ENCODE measurements at regions not wholly inside any gene's neighbourhood (a gene's known extent, or its start where the extent isn't known, plus 50 kb on each side); places are given as distances from the start of the nearest gene placed in this dataset.

DNA sequence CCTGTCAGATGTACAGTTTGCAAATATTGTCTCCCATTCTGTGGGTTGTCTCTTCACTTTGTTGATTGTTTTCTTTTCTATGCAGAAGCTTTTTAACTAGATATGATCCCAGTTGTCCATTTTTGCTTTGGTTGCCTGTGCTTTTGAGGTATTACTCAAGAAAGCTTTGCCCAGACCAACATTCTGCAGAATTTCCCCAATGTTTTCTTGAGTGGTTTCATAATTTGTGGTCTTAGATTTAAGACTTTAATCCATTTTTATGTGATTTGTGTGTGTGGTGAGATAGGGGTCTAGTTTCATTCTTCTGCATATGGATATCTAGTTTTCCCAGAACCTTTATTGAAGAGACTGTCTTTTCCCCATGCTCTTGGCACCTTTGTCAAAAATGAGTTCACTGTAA lies 116.9 kb downstream of the DUSP10 start:
- TF ChIP-seq CTCF (optimal IDR thresholded peaks at IDR 0.05 in 1 of 3, IDR thresholded peaks at IDR 0.05 in 1 of 3, conservative IDR thresholded peaks at IDR 0.05 in 1 of 3; ENCODE audit: extremely low read depth in 1 of 3, insufficient read depth in 2 of 3, low read length in 3 of 3) (no peak), EZH2 (IDR thresholded peaks at IDR 0.05; ENCODE audit: low read length) (no peak)
